Upper lobe of right lung (tissue), 1 donor: ENCODE measurements at regions not wholly inside any gene's neighbourhood (a gene's known extent, or its start where the extent isn't known, plus 50 kb on each side); places are given as distances from the start of the nearest gene placed in this dataset.
"Not testable (repeated sequence)": the region's sequence is repeated elsewhere in the genome, so short reads cannot be mapped to it uniquely, and the experiment has no call there.

ENCODE experiments used
- ATAC-seq: fragments of 200-7000 bp; cut with Tn5 transposase; one replicate; pipeline ENCODE4 v1.9.1; 2020; ENCODE audit warnings: mild to moderate bottlenecking, moderate library complexity
- DNase-seq: peaks from one replicate; pipeline ENCODE4 v3.0.0-alpha.2; 2020
- H3K27ac ChIP-seq: fragments of 200-600 bp; one replicate; pipeline ENCODE4 v1.8.0; 2022
- H3K27me3 ChIP-seq: fragments of 200-600 bp; one replicate; pipeline ENCODE4 v1.8.0; 2022; ENCODE audit warnings: mild to moderate bottlenecking
- H3K36me3 ChIP-seq: fragments of 200-600 bp; one replicate; pipeline ENCODE4 v1.8.0; 2022
- H3K4me1 ChIP-seq: fragments of 200-600 bp; one replicate; pipeline ENCODE4 v1.8.0; 2022
- H3K4me3 ChIP-seq: fragments of 200-600 bp; one replicate; pipeline ENCODE4 v1.8.0; 2022; ENCODE audit warnings: mild to moderate bottlenecking
- H3K9me3 ChIP-seq: fragments of 200-600 bp; one replicate; pipeline ENCODE4 v1.8.0; 2022
- intact Hi-C: fragments of 100-400 bp; cut with DNase I; formaldehyde crosslinking; loops from one replicate; pipeline ENCODE4 v1.11.0; 2022
- TF ChIP-seq, protein P1 (sequence below): fragments of 200-600 bp; IDR thresholded peaks from one replicate; pipeline ENCODE4 v1.8.0; 2022; ENCODE audit warnings: antibody characterized with exemption
- donor health status: DM: no; HTN: yes; CAD: no; lungs with severe emphysema.

DNA sequence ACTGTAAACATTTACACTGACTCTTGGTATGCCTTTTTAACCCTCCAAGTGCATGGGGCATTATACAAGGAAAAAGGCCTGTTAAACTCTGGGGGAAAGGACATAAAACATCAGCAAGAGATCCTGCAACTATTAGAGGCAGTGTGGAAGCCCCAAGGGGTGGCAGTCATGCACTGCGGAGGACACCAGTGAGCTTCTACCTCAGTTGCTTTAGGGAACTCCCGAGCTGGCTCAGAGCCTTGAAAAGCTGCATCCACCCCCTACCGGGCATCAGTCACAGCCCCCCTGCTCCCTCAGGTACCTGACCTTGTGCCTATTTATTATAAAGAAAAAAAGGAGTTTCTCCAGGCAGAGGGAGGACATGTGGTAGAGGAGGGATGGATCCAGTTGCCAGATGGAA, 695.6 kb upstream of the LMO3 start:
- DNase-seq (no peak), ATAC-seq (no peak)
- Histone ChIP-seq H3K36me3 (no peaks in the 10 kb centered on the region), H3K27ac (no peak overlapping the region), H3K27me3 (no peaks in the 10 kb centered on the region), H3K4me3 (no peak overlapping the region), H3K9me3 (no peaks in the 10 kb centered on the region), H3K4me1 (no peaks in the 10 kb centered on the region)
- intact Hi-C loops, result no loop called here
- TF ChIP-seq, protein P1, sequence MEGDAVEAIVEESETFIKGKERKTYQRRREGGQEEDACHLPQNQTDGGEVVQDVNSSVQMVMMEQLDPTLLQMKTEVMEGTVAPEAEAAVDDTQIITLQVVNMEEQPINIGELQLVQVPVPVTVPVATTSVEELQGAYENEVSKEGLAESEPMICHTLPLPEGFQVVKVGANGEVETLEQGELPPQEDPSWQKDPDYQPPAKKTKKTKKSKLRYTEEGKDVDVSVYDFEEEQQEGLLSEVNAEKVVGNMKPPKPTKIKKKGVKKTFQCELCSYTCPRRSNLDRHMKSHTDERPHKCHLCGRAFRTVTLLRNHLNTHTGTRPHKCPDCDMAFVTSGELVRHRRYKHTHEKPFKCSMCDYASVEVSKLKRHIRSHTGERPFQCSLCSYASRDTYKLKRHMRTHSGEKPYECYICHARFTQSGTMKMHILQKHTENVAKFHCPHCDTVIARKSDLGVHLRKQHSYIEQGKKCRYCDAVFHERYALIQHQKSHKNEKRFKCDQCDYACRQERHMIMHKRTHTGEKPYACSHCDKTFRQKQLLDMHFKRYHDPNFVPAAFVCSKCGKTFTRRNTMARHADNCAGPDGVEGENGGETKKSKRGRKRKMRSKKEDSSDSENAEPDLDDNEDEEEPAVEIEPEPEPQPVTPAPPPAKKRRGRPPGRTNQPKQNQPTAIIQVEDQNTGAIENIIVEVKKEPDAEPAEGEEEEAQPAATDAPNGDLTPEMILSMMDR, result no peak

DNA sequence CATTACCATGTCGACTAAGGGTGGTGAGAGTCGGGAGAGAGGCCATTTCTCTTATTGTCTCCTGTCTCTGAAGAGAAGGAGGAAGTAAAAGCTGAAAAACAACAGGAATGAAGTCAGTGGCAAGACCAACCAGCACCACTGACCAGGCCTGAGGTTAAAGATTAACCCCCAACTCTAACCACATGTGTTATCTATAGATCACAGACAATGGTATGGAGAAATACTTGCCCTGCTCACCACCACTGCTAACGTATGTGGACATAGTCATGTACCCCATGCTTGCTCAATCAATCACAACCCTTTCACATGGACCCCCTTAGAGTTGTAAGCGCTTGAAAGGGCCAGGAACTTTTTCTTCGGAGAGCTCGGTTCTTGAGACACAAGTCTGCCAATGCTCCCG, 690.9 kb upstream of the LMO3 start:
- TF ChIP-seq, protein P1, result no peak
- DNase-seq, result no peak
- intact Hi-C loops, result no loop called here
- Histone ChIP-seq H3K4me3 (no peak overlapping the region), H3K27ac (no peak overlapping the region), H3K4me1 (no peaks in the 10 kb centered on the region), H3K9me3 (no peaks in the 10 kb centered on the region), H3K27me3 (no peaks in the 10 kb centered on the region), H3K36me3 (no peaks in the 10 kb centered on the region)
- ATAC-seq, result no peak

DNA sequence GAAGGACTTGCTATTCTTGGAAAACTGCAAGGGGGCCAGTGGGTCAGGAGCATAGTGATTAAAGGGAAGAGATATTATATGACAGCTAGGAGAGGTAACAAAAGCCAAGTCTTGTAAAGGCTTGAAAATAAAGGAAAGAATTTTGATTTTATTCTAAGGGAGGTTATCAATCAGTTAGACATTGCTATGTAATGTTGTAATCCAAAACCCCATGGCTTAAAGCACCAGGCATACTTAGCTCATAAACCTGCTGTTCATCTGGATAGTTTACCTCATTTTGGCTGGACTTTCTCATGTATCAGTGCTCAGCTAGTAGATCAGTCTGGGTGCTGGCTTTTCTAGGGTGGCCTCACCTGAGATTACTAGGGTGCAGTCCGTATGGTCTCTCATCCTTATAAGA, 680.9 kb upstream of the LMO3 start:
- no peak for ATAC-seq
- intact Hi-C loops, result no loop called here
- TF ChIP-seq, protein P1, result no peak
- Histone ChIP-seq H3K9me3 (no peaks in the 10 kb centered on the region), H3K36me3 (no peaks in the 10 kb centered on the region), H3K4me1 (no peaks in the 10 kb centered on the region), H3K27ac (no peak overlapping the region), H3K27me3 (no peaks in the 10 kb centered on the region), H3K4me3 (no peak overlapping the region)
- DNase-seq, result no peak

DNA sequence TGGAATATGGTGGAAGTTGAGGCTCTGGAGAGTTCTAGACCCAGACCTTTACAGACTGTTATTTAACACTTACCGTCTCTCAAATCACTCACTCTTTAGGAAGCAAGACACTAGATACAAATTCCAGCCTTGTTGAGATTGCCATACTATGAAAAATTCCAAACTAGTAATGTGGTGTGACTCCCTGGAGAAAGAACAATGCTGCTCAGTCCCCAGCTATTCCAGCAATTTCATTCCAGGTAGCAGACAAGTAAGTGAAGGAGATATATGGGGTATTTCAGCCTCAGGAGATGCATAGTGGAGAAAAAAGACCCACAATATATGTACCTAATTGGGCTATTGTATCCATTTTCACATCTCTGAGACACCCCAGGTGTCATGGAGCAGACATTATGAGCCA, 678.9 kb upstream of the LMO3 start:
- Histone ChIP-seq H3K4me1 (no peaks in the 10 kb centered on the region), H3K27ac (no peak overlapping the region), H3K27me3 (no peaks in the 10 kb centered on the region), H3K36me3 (no peaks in the 10 kb centered on the region), H3K4me3 (no peak overlapping the region), H3K9me3 (no peaks in the 10 kb centered on the region)
- intact Hi-C loops, result no loop called here
- no peak for ATAC-seq
- DNase-seq, result no peak
- TF ChIP-seq, protein P1, result no peak

DNA sequence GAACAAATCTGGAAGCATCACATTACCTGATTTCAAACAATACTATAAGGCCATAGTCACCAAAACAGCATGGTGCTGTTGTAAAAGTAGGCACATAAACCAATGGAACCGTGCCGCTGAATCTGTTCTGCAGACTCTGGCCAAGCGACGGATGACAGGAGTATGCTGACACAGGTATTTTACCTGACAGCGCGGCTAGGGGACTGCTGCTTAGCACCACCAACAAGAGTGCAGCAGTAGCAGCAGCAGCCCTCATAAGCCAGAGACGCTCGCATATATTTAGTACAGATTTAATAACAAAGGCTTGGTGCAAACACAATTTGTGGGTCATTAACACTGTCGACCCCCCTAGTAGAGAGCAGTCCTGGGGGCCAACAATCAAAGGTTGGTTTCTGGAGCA, 677.6 kb upstream of the LMO3 start:
- TF ChIP-seq, protein P1, result no peak
- Histone ChIP-seq H3K36me3 (no peaks in the 10 kb centered on the region), H3K27me3 (no peaks in the 10 kb centered on the region), H3K4me3 (no peak overlapping the region), H3K9me3 (no peaks in the 10 kb centered on the region), H3K4me1 (no peaks in the 10 kb centered on the region), H3K27ac (no peak overlapping the region)
- no peak for ATAC-seq
- intact Hi-C loops, result no loop called here
- no peak for DNase-seq

DNA sequence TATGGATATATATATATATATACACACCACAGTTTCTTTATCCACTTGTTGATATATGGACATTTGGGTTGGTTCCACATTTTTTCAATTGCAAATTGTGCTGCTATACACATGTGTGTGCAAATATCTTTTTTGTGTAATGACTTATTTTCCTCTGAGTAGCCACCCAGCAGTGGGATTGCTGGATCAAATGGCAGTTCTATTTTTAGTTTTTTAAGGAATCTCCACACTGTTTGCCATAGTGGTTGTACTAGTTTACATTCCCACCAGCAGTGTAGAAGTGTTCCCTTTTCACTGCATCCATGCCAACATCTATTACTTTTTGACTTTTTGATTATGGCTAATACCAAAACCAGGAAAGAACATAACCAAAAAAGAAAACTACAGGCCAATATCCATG, 676.2 kb upstream of the LMO3 start:
- H3K27me3 ChIP-seq, ATAC-seq, H3K36me3 ChIP-seq, H3K4me3 ChIP-seq, H3K4me1 ChIP-seq, intact Hi-C loops, H3K9me3 ChIP-seq, DNase-seq, H3K27ac ChIP-seq: not testable (repeated sequence)
